Left forelimb (tissue), 1 donor: ENCODE measurements at regions not wholly inside any gene's neighbourhood (a gene's known extent, or its start where the extent isn't known, plus 50 kb on each side); places are given as distances from the start of the nearest gene placed in this dataset.

ENCODE experiments used
- DNase-seq: peaks from one replicate; pipeline ENCODE4 v3.0.0-alpha.2; 2018; ENCODE audit warnings: low spot score

DNA sequence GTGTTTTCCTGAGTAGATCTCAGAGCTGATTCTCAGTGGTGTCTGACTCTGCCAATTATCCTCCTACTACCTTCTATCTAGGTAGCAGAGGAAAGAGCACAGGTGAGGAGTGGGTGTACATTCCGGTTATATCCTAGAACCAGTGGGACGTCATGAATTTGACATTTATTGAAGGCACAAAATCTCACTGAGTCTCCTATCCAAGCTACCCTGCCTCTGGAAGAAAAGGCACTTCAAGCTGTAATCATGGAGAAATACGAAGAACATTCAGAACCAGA is 952.2 kb downstream of the TUSC7 start:
- DNase-seq, result no peak

DNA sequence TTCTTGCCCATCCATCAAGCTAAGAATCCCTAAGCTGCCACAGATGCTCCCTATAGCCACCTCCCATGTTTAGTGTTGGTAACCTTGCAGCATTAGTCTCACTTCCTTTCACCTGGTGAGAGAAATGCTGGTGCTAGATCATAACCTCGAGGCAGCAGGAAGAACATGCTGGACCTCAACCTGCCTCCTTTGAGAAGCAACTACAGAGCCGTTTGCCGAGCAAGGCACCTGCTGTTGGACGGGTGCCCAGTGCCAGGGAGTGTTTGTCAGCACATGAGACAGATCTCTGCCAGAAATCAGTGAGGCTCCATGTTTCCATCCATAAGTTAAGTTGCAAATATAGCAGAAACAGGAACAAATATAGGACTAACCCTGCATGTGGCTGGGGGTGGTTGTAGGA is 955.7 kb downstream of the TUSC7 start:
- DNase-seq, result no peak

GRCh38 chr3:117666325-117666724 is 956.7 kb downstream of the TUSC7 start:
- DNase-seq, result no peak

DNA sequence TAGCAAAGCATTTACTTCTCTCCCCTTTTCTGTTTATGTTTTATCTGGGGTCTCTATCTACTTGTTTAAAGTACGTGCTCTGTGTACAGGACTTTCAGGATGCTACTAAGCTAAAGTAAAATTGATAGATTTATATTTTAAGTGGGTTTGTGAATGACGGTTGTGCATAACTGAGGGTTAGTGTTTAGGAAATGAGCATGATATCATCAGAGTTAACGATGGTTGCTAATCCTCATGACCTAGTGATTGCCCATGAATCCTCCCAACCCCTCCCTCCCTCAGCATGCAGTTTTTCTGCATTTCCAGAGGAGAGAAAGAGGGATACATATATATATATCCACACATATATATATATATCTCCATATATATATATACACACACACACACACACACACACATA is 957.2 kb downstream of the TUSC7 start:
- DNase-seq, result no peak

DNA sequence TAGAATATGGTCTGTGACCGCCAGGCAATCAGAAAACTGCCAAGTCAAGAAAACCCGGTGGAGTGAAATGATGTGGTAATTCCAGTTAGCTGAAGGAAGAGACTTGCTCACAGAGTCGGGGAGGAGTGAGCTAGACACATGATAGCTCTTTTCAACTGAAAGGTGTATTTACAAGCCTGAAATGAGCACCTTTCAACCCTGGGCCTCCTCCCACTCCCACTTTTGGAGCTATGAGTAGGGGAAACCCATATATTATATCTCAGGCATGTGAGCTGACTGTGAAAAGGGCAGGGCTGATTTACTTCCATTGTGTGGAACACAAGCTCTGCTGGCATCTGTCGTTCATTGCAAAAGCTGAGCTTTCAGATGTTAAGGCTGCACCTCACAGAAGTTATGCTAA is 960.2 kb downstream of the TUSC7 start:
- no peak for DNase-seq

GRCh38 chr3:117671722-117672318 is 962.2 kb downstream of the TUSC7 start:
- no peak for DNase-seq

- DNase-seq, result no peak
Observed at GRCh38 chr3:117674321-117674720, 964.7 kb downstream of the TUSC7 start.

- no peak for DNase-seq
Observed at GRCh38 chr3:117681619-117682018, 972.0 kb downstream of the TUSC7 start.

DNA sequence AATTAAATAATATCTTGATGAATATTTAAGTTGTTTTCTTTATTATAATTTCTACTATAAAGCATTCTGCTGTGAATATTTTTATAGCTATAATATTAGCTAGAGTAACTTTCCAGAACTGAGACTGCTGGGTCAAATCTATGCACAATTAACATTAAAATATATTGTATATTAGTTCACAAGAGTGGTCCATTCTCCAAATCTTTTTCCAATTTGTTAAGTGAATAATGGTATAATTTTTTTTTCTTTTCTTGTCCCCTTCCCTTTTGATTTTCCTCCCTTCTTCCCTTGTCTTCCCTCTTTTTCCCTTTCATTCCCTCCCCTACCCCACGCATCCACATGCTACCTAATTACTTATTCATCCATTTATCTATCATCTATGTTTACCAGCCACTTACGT is 977.5 kb downstream of the TUSC7 start:
- DNase-seq, result no peak

- no peak for DNase-seq
Observed at GRCh38 chr3:117688583-117688982, 979.0 kb downstream of the TUSC7 start.

- DNase-seq, result no peak
Observed at GRCh38 chr3:117691526-117691925, 981.9 kb downstream of the TUSC7 start.

DNA sequence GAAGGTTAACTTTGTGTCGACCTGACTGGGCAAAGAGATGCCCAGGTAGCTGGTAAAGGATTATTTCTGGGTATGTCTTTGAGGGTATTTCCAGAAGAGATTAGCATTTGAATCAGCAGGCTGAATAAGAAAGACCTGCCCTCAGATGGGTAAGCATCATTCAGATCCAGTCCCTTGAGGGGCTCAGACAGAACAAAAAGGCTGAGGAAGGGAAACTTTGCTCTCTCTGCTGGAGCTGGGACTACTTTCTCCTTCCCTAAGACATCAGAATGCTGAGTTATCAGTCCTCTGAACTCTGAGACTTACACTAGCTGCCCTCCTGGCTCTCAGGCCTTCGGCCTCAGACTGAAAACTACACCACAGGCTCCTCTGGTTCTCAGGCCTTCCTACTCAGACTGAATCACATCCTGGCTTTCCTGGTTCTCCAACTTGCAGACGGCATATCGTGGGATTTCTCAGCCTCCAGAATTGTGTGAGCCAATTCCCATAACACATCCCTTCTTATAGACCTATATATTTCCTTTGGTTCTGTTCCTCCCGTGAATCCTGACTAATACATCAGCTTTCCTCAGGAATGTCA is 982.9 kb downstream of the TUSC7 start:
- DNase-seq, result no peak

- DNase-seq, result no peak
Observed at GRCh38 chr3:117695321-117695720, 985.7 kb downstream of the TUSC7 start.

- no peak for DNase-seq
Observed at GRCh38 chr3:117695871-117696645, 986.5 kb downstream of the TUSC7 start.

- no peak for DNase-seq
Observed at GRCh38 chr3:117696851-117697407, 987.4 kb downstream of the TUSC7 start.

DNA sequence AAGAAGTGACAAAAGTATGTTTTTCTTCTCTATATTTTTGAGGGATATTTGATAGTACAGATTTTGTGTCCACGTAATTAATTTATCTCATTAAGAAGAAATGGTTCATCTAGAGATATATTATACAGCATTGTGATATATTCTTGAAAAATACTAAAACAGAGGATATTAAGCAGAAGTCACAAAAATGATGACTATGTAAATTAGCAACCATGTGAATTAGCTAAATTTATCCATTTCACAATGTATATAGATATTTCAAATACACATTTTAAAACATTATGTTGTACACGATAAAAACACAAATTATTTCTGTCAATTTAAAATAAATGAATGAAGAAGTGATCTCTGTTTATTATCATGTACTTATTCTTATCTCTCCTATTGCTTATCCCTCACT is 989.5 kb downstream of the TUSC7 start:
- DNase-seq, result no peak

DNA sequence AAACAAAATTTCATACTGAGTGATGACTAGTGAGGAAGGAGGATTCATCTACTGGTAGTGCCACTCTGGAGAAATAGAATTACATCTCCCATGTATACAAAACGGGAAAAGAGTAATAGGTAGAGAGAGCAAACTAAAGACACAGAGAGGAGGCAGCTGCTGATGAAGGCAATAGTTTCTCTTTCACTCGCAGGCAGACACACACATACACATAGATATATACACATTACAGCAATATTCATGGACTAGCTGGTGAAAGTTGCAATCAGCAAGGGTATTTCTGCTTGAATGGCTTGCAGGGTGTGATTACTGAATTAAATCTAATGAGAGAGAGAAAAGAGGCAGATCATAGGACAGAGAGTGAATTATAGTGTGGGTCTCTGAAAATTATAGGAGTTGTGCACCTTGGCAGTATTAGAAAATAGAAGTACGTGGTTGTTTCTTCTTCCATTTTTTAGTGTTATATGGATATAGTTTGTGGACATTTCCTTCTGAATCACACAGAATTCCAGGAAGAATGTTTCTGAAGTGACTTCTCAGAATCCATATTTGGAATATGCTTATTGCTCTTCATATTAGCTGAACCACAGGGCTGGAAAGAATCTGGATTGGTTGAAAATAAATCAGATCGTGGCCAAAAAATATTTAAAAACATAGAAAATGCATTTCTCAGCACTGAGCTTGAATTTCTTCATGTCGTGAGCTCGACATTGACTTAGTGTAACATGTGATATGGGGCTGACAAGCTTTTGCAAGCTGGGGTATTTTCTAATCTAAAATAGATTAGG is 991.2 kb downstream of the TUSC7 start:
- no peak for DNase-seq

- no peak for DNase-seq
Observed at GRCh38 chr3:117705011-117705410, 995.4 kb downstream of the TUSC7 start.

DNA sequence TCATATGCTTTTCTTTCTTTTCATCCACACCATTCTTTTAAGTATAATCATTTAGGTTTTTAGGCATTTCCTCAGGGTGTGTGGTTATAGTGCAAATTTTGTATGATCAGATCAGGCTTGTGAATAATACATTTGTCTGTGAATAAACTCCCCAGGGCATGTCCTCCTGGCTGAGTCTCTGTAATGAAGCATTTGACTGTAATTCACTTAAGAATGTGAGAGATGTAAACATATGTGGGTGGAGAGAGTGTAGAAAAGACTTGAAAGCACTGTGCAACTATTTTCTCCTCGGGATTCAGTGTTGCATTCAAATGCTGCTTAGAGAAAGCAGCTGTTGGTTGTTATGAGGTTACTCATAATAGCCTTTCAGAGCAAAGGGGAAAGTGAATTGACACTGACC is 996.5 kb downstream of the TUSC7 start:
- no peak for DNase-seq

DNA sequence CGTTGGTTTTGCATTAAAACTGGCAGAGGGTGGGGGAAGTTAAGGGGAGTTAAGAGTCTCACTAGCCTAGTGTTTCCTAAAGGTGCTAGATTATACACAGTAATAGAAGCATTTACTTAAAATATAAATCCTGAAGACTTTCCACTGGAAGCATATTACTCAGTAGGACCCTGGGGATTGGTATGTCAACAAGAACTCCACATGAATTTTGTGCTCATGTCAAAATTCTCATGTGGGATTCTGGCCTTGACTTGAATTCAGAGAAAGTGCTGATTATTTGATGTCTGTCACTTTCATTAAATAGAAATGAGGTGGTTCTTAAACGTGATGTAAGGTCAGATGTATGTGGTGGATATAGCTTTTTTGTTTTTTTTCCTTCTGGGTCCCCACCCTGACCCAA is 997.2 kb downstream of the TUSC7 start:
- no peak for DNase-seq

DNA sequence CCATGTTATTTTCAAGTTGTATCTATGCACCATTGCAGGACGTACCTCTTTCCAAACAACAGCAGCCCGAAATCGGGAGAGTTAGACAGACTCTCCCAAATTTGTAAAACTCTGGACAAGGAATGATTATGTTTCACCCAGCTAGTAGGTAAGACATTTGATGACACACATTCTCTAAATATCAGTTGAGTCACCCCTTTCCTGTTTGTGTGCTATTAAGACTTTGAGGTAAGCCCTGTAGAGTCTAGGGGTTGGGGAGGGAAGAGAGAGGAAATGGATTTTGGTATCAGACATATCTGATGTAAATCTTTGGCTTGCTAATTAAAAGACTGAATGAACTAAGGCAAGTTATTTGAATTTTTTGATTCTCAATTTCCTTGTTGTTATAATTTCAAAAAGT is 999.0 kb downstream of the TUSC7 start:
- DNase-seq, result no peak

- no peak for DNase-seq
Observed at GRCh38 chr3:117709108-117709507, 999.5 kb downstream of the TUSC7 start.

GRCh38 chr3:117710501-117710900 is 1000.9 kb downstream of the TUSC7 start:
- DNase-seq, result no peak
